ENCODE measurements at regions not wholly inside any gene's neighbourhood (a gene's known extent, or its start where the extent isn't known, plus 50 kb on each side); places are given as distances from the start of the nearest gene placed in this dataset.

GRCh38 chr12:89856431-89856830 lies 147.8 kb upstream of the ATP2B1 start:
- DNase-seq = no peak
- H3K27me3 ChIP-seq (ENCODE audit: control insufficient read depth, insufficient read depth, low read length) = no peaks in the 10 kb centered on the region
- no peaks in the 10 kb centered on the region for H3K36me3 ChIP-seq (replicated peaks; ENCODE audit: control insufficient read depth, insufficient read depth, low read length)
- no peak overlapping the region for H3K4me3 ChIP-seq (ENCODE audit: insufficient read depth, low read depth, low read length)

- no peaks in the 10 kb centered on the region for H3K36me3 ChIP-seq (replicated peaks; ENCODE audit: control insufficient read depth, insufficient read depth, low read length)
- H3K27me3 ChIP-seq (ENCODE audit: control insufficient read depth, insufficient read depth, low read length) = no peaks in the 10 kb centered on the region
- no peak for DNase-seq
- no peak overlapping the region for H3K4me3 ChIP-seq (ENCODE audit: insufficient read depth, low read depth, low read length)
Observed at GRCh38 chr12:89848732-89849131, 140.1 kb upstream of the ATP2B1 start.

GRCh38 chr12:89846473-89847055 lies 137.9 kb upstream of the ATP2B1 start:
- H3K36me3 ChIP-seq (replicated peaks; ENCODE audit: control insufficient read depth, insufficient read depth, low read length) = no peaks in the 10 kb centered on the region
- DNase-seq = no peak
- no peak overlapping the region for H3K4me3 ChIP-seq (ENCODE audit: insufficient read depth, low read depth, low read length)
- no peaks in the 10 kb centered on the region for H3K27me3 ChIP-seq (ENCODE audit: control insufficient read depth, insufficient read depth, low read length)

- no peaks in the 10 kb centered on the region for H3K36me3 ChIP-seq (replicated peaks; ENCODE audit: control insufficient read depth, insufficient read depth, low read length)
- DNase-seq = no peak
- H3K27me3 ChIP-seq (ENCODE audit: control insufficient read depth, insufficient read depth, low read length) = no peaks in the 10 kb centered on the region
- no peak overlapping the region for H3K4me3 ChIP-seq (ENCODE audit: insufficient read depth, low read depth, low read length)
Observed at GRCh38 chr12:89845767-89846166, 137.1 kb upstream of the ATP2B1 start.

GRCh38 chr12:89845366-89845765 lies 136.7 kb upstream of the ATP2B1 start:
- H3K4me3 ChIP-seq (ENCODE audit: insufficient read depth, low read depth, low read length) = no peak overlapping the region
- no peak for DNase-seq
- no peaks in the 10 kb centered on the region for H3K27me3 ChIP-seq (ENCODE audit: control insufficient read depth, insufficient read depth, low read length)
- H3K36me3 ChIP-seq (replicated peaks; ENCODE audit: control insufficient read depth, insufficient read depth, low read length) = no peaks in the 10 kb centered on the region

GRCh38 chr12:89844539-89844938 lies 135.9 kb upstream of the ATP2B1 start:
- Histone ChIP-seq H3K27me3 (ENCODE audit: control insufficient read depth, insufficient read depth, low read length) (no peaks in the 10 kb centered on the region), H3K4me3 (ENCODE audit: insufficient read depth, low read depth, low read length) (no peak overlapping the region), H3K36me3 (replicated peaks; ENCODE audit: control insufficient read depth, insufficient read depth, low read length) (no peaks in the 10 kb centered on the region)
- DNase-seq = no peak

GRCh38 chr12:89840162-89840922 lies 131.7 kb upstream of the ATP2B1 start:
- H3K36me3 ChIP-seq (replicated peaks; ENCODE audit: control insufficient read depth, insufficient read depth, low read length) = no peaks in the 10 kb centered on the region
- H3K27me3 ChIP-seq (ENCODE audit: control insufficient read depth, insufficient read depth, low read length) = no peaks in the 10 kb centered on the region
- no peak for DNase-seq
- no peak overlapping the region for H3K4me3 ChIP-seq (ENCODE audit: insufficient read depth, low read depth, low read length)

GRCh38 chr12:89839444-89839843 lies 130.8 kb upstream of the ATP2B1 start:
- no peak overlapping the region for H3K4me3 ChIP-seq (ENCODE audit: insufficient read depth, low read depth, low read length)
- no peaks in the 10 kb centered on the region for H3K36me3 ChIP-seq (replicated peaks; ENCODE audit: control insufficient read depth, insufficient read depth, low read length)
- no peaks in the 10 kb centered on the region for H3K27me3 ChIP-seq (ENCODE audit: control insufficient read depth, insufficient read depth, low read length)
- DNase-seq = no peak

GRCh38 chr12:89838833-89839232 lies 130.2 kb upstream of the ATP2B1 start:
- no peak for DNase-seq
- Histone ChIP-seq H3K27me3 (ENCODE audit: control insufficient read depth, insufficient read depth, low read length) (no peaks in the 10 kb centered on the region), H3K4me3 (ENCODE audit: insufficient read depth, low read depth, low read length) (no peak overlapping the region), H3K36me3 (replicated peaks; ENCODE audit: control insufficient read depth, insufficient read depth, low read length) (no peaks in the 10 kb centered on the region)

GRCh38 chr12:89836026-89836425 lies 127.4 kb upstream of the ATP2B1 start:
- Histone ChIP-seq H3K36me3 (replicated peaks; ENCODE audit: control insufficient read depth, insufficient read depth, low read length) (no peaks in the 10 kb centered on the region), H3K4me3 (ENCODE audit: insufficient read depth, low read depth, low read length) (no peak overlapping the region), H3K27me3 (ENCODE audit: control insufficient read depth, insufficient read depth, low read length) (no peaks in the 10 kb centered on the region)
- DNase-seq = no peak

GRCh38 chr12:89834676-89835075 lies 126.0 kb upstream of the ATP2B1 start:
- no peak for DNase-seq
- no peaks in the 10 kb centered on the region for H3K27me3 ChIP-seq (ENCODE audit: control insufficient read depth, insufficient read depth, low read length)
- no peak overlapping the region for H3K4me3 ChIP-seq (ENCODE audit: insufficient read depth, low read depth, low read length)
- no peaks in the 10 kb centered on the region for H3K36me3 ChIP-seq (replicated peaks; ENCODE audit: control insufficient read depth, insufficient read depth, low read length)

- Histone ChIP-seq H3K4me3 (ENCODE audit: insufficient read depth, low read depth, low read length) (no peak overlapping the region), H3K36me3 (replicated peaks; ENCODE audit: control insufficient read depth, insufficient read depth, low read length) (no peaks in the 10 kb centered on the region), H3K27me3 (ENCODE audit: control insufficient read depth, insufficient read depth, low read length) (no peaks in the 10 kb centered on the region)
- no peak for DNase-seq
Observed at GRCh38 chr12:89833337-89834252, 125.0 kb upstream of the ATP2B1 start.

GRCh38 chr12:89832336-89832735 lies 123.7 kb upstream of the ATP2B1 start:
- H3K27me3 ChIP-seq (ENCODE audit: control insufficient read depth, insufficient read depth, low read length) = no peaks in the 10 kb centered on the region
- H3K4me3 ChIP-seq (ENCODE audit: insufficient read depth, low read depth, low read length) = no peak overlapping the region
- no peaks in the 10 kb centered on the region for H3K36me3 ChIP-seq (replicated peaks; ENCODE audit: control insufficient read depth, insufficient read depth, low read length)
- DNase-seq = no peak

- H3K27me3 ChIP-seq (ENCODE audit: control insufficient read depth, insufficient read depth, low read length) = no peaks in the 10 kb centered on the region
- no peak overlapping the region for H3K4me3 ChIP-seq (ENCODE audit: insufficient read depth, low read depth, low read length)
- no peak for DNase-seq
- no peaks in the 10 kb centered on the region for H3K36me3 ChIP-seq (replicated peaks; ENCODE audit: control insufficient read depth, insufficient read depth, low read length)
Observed at GRCh38 chr12:89831310-89832095, 122.9 kb upstream of the ATP2B1 start.
